ENCODE measurements at regions not wholly inside any gene's neighbourhood (a gene's known extent, or its start where the extent isn't known, plus 50 kb on each side); places are given as distances from the start of the nearest gene placed in this dataset.

- Histone ChIP-seq H3K27ac (ENCODE audit: low read depth in 1 of 2, low read length in 2 of 2) (no peak overlapping the region), H3K4me1 (ENCODE audit: insufficient read depth, low read length) (no peaks in the 10 kb centered on the region), H3K36me3 (ENCODE audit: insufficient read depth, low read length) (no peaks in the 10 kb centered on the region), H3K4me3 (ENCODE audit: low read length) (no peak overlapping the region), H3K9me3 (ENCODE audit: control insufficient read depth in 1 of 2, insufficient read depth in 1 of 2, low read length in 2 of 2) (peaks cover 0 to 3% of the 10 kb centered on the region in 2 experiments), H3K27me3 (ENCODE audit: control insufficient read depth in 1 of 2, insufficient read depth in 2 of 2, low read length in 2 of 2) (no peaks in the 10 kb centered on the region)
- no peak for TF ChIP-seq CTCF (IDR thresholded peaks at IDR 0.05)
- no peak for DNase-seq
- no peak for ATAC-seq (ENCODE audit: poor library complexity)
- Mint-ChIP-seq H3K4me1 (ENCODE audit: low read depth) (no peaks in the 10 kb centered on the region), H3K9me3 (no peaks in the 10 kb centered on the region), H3K27ac (no peak overlapping the region), H3K36me3 (ENCODE audit: low read depth) (no peaks in the 10 kb centered on the region), H3K4me3 (no peak overlapping the region), H3K27me3 (no peaks in the 10 kb centered on the region)
- intact Hi-C loops (cut with DNase I, micrococcal nuclease) = no loop called here
- POLR2A ChIA-PET = no interaction called here
- CTCF ChIA-PET = no interaction called here
Measured at GRCh38 chr2:35365859-35366258, 989.7 kb upstream of the CRIM1 start.

- DNase-seq = no peak
- no peak overlapping the region for H3K4me3 Mint-ChIP-seq
- H3K27ac Mint-ChIP-seq = no peak overlapping the region
- ATAC-seq (ENCODE audit: poor library complexity) = no peak
- CTCF ChIA-PET = no interaction called here
- no peak for TF ChIP-seq CTCF (IDR thresholded peaks at IDR 0.05)
- H3K9me3 Mint-ChIP-seq = no peaks in the 10 kb centered on the region
- H3K4me3 ChIP-seq (ENCODE audit: low read length) = no peak overlapping the region
- intact Hi-C loops (cut with DNase I, micrococcal nuclease) = loop anchor here in 1 of 2 experiments (1.0 kb wide), 1 partner anchor 35 kb away; no protein-coding TSS in a partner anchor
- H3K4me1 ChIP-seq (ENCODE audit: insufficient read depth, low read length) = no peaks in the 10 kb centered on the region
- no peaks in the 10 kb centered on the region for H3K36me3 Mint-ChIP-seq (ENCODE audit: low read depth)
- peaks cover 0 to 23% of the 10 kb centered on the region in 2 experiments for H3K9me3 ChIP-seq (ENCODE audit: control insufficient read depth in 1 of 2, insufficient read depth in 1 of 2, low read length in 2 of 2)
- H3K27ac ChIP-seq (ENCODE audit: low read depth in 1 of 2, low read length in 2 of 2) = no peak overlapping the region
- POLR2A ChIA-PET = no interaction called here
- H3K36me3 ChIP-seq (ENCODE audit: insufficient read depth, low read length) = no peaks in the 10 kb centered on the region
- no peaks in the 10 kb centered on the region for H3K27me3 ChIP-seq (ENCODE audit: control insufficient read depth in 1 of 2, insufficient read depth in 2 of 2, low read length in 2 of 2)
- no peaks in the 10 kb centered on the region for H3K4me1 Mint-ChIP-seq (ENCODE audit: low read depth)
- no peaks in the 10 kb centered on the region for H3K27me3 Mint-ChIP-seq
Measured at GRCh38 chr2:35356332-35356731, 999.2 kb upstream of the CRIM1 start.

GRCh38 chr2:35355056-35355455, 1000.5 kb upstream of the CRIM1 start:
- no peak overlapping the region for H3K27ac Mint-ChIP-seq
- Histone ChIP-seq H3K36me3 (ENCODE audit: insufficient read depth, low read length) (no peaks in the 10 kb centered on the region), H3K27ac (ENCODE audit: low read depth in 1 of 2, low read length in 2 of 2) (no peak overlapping the region), H3K4me1 (ENCODE audit: insufficient read depth, low read length) (no peaks in the 10 kb centered on the region), H3K4me3 (ENCODE audit: low read length) (no peak overlapping the region), H3K9me3 (ENCODE audit: control insufficient read depth in 1 of 2, insufficient read depth in 1 of 2, low read length in 2 of 2) (peaks cover 0 to 23% of the 10 kb centered on the region in 2 experiments), H3K27me3 (ENCODE audit: control insufficient read depth in 1 of 2, insufficient read depth in 2 of 2, low read length in 2 of 2) (no peaks in the 10 kb centered on the region)
- POLR2A ChIA-PET = no interaction called here
- H3K4me3 Mint-ChIP-seq = no peak overlapping the region
- no peaks in the 10 kb centered on the region for H3K36me3 Mint-ChIP-seq (ENCODE audit: low read depth)
- TF ChIP-seq CTCF (IDR thresholded peaks at IDR 0.05) = no peak
- CTCF ChIA-PET = no interaction called here
- H3K9me3 Mint-ChIP-seq = no peaks in the 10 kb centered on the region
- DNase-seq = no peak
- H3K4me1 Mint-ChIP-seq (ENCODE audit: low read depth) = no peaks in the 10 kb centered on the region
- no peak for ATAC-seq (ENCODE audit: poor library complexity)
- H3K27me3 Mint-ChIP-seq = no peaks in the 10 kb centered on the region
- intact Hi-C loops (cut with DNase I, micrococcal nuclease) = loop anchor here in 1 of 2 experiments (1.0 kb wide), 1 partner anchor 39 kb away; no protein-coding TSS in a partner anchor

All from CD4-positive, alpha-beta T cell (primary cell).